Right lobe of liver (tissue), 6 donors: ENCODE measurements at regions not wholly inside any gene's neighbourhood (a gene's known extent, or its start where the extent isn't known, plus 50 kb on each side); places are given as distances from the start of the nearest gene placed in this dataset.

Source experiments
- ATAC-seq, 4 donors: fragments of 200-7000 bp; cut with Tn5 transposase; one replicate each; pipeline ENCODE4 v1.9.1; 2020; ENCODE audit warnings: mild to moderate bottlenecking in 4 of 4, moderate library complexity in 4 of 4
- DNase-seq, 3 donors: peaks; one replicate each; pipeline ENCODE4 v3.0.0-alpha.2; 2020
- H3K27ac ChIP-seq, 3 donors: fragments of 200-600 bp; one replicate each; pipeline ENCODE4 v1.8.0; 2022
- H3K27me3 ChIP-seq, 2 donors: fragments of 200-600 bp; one replicate each; pipeline ENCODE4 v1.8.0; 2022
- H3K36me3 ChIP-seq, 4 donors: fragments of 200-600 bp; sonication (generic) in 1 of 4; one replicate each; pipeline versions ENCODE4 v1.5.1 to v1.8.0; 2017 to 2022; ENCODE audit warnings: control low read depth in 1 of 4
- H3K4me1 ChIP-seq, 4 donors: fragments of 200-600 bp; sonication (generic) in 1 of 4; one replicate each; pipeline versions ENCODE4 v1.5.1 to v1.8.0; 2017 to 2022; ENCODE audit warnings: control low read depth in 1 of 4
- H3K4me3 ChIP-seq, 3 donors: fragments of 200-600 bp; one replicate each; pipeline ENCODE4 v1.8.0; 2022
- H3K9me3 ChIP-seq, 4 donors: fragments of 200-600 bp; sonication (generic) in 1 of 4; one replicate each; pipeline versions ENCODE4 v1.5.1 to v1.8.0; 2017 to 2022; ENCODE audit warnings: control low read depth in 1 of 4
- POLR2A ChIP-seq: fragments of 450-650 bp; IDR thresholded peaks from one replicate; pipeline ENCODE4 v1.6.1; 2017; ENCODE audit warnings: antibody characterized with exemption, mild to moderate bottlenecking
- WGBS: methylation state at CpG from one replicate; pipeline ENCODE4 v1.1.6; 2018; ENCODE audit warnings: low coverage, low lambda C conversion rate; ENCODE audit not compliant: insufficient coverage; ENCODE audit errors: missing lambda C conversion rate; 5-methylcytosine and 5-hydroxymethylcytosine counted together
- intact Hi-C, 2 donors: fragments of 100-400 bp; cut with DNase I; formaldehyde crosslinking; loops; one replicate each; pipeline versions ENCODE4 v1.11.2 to v1.14.1; 2022
- TF ChIP-seq, protein P1 (sequence below), 4 donors: fragments of 200-600 bp in 3 of 4; fragments of 450-650 bp in 1 of 4; IDR thresholded peaks; one replicate each; pipeline versions ENCODE4 v1.5.1 to v1.8.0; 2016 to 2022; ENCODE audit warnings: antibody characterized with exemption in 4 of 4, mild to moderate bottlenecking in 2 of 4
- donor health status: DM: no; HTN: yes; CAD: no.
- donor health status: DM: no; HTN: no; CAD: no.
- donor health status: DM: no; HTN: no; CAD: no.
- donor health status: DM: no; HTN: yes; CAD: no.
- donor health status: DM: no; HTN: yes; CAD: no.

DNA sequence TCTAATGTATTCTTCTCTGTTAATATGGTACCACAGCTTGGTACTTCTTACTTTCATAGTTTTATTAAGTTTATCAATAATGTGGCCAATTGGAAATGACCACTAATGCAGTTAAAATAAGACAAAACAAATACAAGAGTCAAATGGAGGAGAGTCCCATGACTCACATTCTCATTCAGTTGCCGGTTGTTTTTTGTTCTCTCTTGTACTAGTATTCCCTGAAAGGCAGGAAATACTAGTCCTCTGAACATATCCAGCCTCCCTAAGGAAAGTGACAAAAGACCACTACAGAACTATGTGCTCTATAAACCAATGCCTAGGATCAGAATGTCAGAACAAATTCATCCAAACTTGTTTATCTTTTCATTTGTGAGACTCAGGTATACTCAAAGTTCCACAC is 165.2 kb upstream of the SAMSN1 start:
- no peaks in the 10 kb centered on the region for H3K4me1 ChIP-seq
- no peaks in the 10 kb centered on the region for H3K36me3 ChIP-seq
- intact Hi-C loops: no loop called here
- ATAC-seq (no peak), DNase-seq (no peak)
- no peaks in the 10 kb centered on the region for H3K27me3 ChIP-seq
- no peak overlapping the region for H3K4me3 ChIP-seq
- no peak for TF ChIP-seq POLR2A
- TF ChIP-seq, protein P1, sequence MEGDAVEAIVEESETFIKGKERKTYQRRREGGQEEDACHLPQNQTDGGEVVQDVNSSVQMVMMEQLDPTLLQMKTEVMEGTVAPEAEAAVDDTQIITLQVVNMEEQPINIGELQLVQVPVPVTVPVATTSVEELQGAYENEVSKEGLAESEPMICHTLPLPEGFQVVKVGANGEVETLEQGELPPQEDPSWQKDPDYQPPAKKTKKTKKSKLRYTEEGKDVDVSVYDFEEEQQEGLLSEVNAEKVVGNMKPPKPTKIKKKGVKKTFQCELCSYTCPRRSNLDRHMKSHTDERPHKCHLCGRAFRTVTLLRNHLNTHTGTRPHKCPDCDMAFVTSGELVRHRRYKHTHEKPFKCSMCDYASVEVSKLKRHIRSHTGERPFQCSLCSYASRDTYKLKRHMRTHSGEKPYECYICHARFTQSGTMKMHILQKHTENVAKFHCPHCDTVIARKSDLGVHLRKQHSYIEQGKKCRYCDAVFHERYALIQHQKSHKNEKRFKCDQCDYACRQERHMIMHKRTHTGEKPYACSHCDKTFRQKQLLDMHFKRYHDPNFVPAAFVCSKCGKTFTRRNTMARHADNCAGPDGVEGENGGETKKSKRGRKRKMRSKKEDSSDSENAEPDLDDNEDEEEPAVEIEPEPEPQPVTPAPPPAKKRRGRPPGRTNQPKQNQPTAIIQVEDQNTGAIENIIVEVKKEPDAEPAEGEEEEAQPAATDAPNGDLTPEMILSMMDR (IDR thresholded peaks at IDR 0.05): no peak
- H3K9me3 ChIP-seq: no peaks in the 10 kb centered on the region
- H3K27ac ChIP-seq: no peak overlapping the region
- 77% methylated on average over 1 of the region's 1 CpG for WGBS

DNA sequence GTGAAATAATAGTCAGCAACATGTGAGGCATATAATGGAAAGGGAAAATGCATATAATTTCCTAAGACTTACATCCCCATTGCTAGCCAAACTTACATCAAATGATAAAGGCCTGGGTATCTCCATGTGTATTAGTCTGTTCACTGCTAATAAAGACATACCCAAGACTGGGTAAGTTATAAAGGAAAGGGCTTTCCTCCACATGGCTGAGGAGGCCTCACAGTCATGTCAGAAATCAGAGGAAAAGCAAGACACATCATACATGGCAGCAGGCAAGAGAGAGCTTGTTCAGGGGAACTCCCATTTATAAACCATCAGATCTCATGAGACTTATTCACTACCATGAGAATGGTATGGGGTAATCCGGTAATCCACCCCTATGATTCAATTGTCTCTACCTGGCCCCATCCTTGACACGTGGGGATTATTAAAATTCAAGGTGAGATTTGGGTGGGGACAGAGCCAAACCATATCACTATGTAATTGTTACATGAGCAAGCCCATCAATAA is 161.5 kb upstream of the SAMSN1 start:
- DNase-seq (no peak), ATAC-seq (no peak)
- Histone ChIP-seq H3K27ac (no peak overlapping the region), H3K36me3 (no peaks in the 10 kb centered on the region), H3K4me3 (no peak overlapping the region), H3K9me3 (no peaks in the 10 kb centered on the region), H3K4me1 (no peaks in the 10 kb centered on the region), H3K27me3 (no peaks in the 10 kb centered on the region)
- 72% methylated on average over 2 of the region's 2 CpGs for WGBS
- TF ChIP-seq, protein P1 (IDR thresholded peaks at IDR 0.05): no peak
- no peak for TF ChIP-seq POLR2A
- intact Hi-C loops: no loop called here

DNA sequence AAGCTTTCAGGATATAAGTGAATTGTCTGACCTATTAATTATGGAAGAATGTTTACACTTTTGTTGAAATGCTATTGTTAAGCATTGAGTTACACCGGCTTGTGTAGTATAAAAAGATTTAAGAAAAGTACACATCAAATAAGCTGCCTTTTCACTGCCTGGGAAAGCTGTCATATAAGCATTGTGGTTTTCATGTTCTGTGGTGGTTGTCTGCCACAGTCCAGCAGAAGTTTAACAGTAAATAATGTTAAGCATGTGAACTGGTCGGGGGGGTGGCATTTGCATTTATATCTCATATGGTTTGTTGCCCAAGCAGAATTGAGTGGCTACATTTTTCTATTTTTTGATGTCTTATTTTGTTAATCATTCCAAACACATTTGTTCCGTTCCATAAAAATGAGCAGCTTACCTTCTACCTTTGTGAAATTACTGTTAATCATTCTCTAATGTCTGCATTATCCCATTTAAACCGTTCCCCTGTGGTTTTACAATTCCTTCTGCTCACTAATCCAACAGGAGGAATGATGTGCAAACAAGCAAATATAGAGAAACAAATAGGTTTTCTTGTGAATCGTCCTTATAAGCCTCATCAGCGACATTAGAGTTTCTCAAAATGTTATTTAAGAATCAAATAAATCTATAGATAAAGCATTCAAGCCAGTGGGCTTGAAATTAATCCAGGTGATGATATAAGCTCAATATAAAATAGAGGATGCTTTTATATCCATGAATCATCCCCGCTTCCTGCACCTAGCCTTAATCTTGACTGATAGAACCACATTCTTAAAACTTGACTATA is 160.8 kb upstream of the SAMSN1 start:
- Histone ChIP-seq H3K4me3 (no peak overlapping the region), H3K4me1 (no peaks in the 10 kb centered on the region), H3K36me3 (no peaks in the 10 kb centered on the region), H3K27ac (no peak overlapping the region), H3K9me3 (no peaks in the 10 kb centered on the region), H3K27me3 (no peaks in the 10 kb centered on the region)
- WGBS: 49% methylated on average over 7 of the region's 7 CpGs
- intact Hi-C loops: no loop called here
- no peak for ATAC-seq
- DNase-seq: no peak
- TF ChIP-seq, protein P1 (IDR thresholded peaks at IDR 0.05): no peak
- TF ChIP-seq POLR2A: no peak

DNA sequence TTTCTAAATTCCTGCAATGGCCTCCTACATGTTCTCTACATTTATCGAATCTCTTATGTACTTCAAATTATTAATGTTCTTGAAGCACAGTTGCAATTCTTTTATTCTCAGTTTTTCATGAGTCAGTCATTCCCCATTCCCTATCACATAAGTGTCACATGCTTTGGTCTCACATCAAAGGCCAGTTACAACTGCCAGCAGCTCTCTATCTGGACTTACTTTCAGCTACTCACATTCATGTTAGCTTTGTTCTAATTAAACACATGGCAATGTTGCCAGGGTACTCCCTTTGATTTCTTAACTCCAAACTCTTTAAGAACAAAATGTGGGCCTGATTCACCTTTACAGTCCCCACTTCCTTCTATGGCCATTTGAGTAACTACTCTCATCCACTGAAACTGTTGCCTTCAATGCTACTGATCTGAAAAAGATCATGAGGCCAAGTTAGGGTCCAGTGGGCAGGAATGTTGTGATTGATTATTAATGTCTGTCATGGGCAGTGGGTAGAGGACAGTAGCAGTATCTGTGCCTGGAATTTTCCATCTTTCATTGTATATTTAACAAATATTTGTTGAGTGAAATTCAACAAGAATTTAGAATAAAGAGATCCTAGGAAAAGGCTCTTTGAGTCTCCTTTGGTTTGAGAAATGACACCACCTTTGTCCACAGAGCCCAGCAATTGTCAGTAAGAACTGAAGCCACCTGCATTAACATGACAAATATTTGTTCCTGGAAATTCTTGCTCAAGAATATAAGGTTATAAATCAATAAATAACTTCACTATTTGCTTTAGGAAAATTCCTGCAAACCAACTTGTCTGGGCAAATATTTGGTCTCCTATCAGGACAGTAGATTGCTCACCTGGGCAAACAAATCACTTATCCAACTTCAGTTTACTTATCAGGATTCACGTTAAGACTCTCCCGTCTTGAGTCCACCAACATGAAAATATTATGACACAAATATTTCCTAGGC is 153.6 kb upstream of the SAMSN1 start:
- Histone ChIP-seq H3K27me3 (no peaks in the 10 kb centered on the region), H3K9me3 (no peaks in the 10 kb centered on the region), H3K4me1 (peaks cover 0 to 6% (median 0%) of the 10 kb centered on the region in 4 donors), H3K36me3 (no peaks in the 10 kb centered on the region), H3K4me3 (no peak overlapping the region), H3K27ac (no peak overlapping the region)
- WGBS: 30% methylated on average over 3 of the region's 3 CpGs
- intact Hi-C loops: no loop called here
- DNase-seq (no peak), ATAC-seq (peak in 3 of 4 donors; percentile 61 to 81 (median 73))
- TF ChIP-seq POLR2A: no peak
- TF ChIP-seq, protein P1 (IDR thresholded peaks at IDR 0.05): no peak
